ENCODE measurements at regions not wholly inside any gene's neighbourhood (a gene's known extent, or its start where the extent isn't known, plus 50 kb on each side); places are given as distances from the start of the nearest gene placed in this dataset.

DNA sequence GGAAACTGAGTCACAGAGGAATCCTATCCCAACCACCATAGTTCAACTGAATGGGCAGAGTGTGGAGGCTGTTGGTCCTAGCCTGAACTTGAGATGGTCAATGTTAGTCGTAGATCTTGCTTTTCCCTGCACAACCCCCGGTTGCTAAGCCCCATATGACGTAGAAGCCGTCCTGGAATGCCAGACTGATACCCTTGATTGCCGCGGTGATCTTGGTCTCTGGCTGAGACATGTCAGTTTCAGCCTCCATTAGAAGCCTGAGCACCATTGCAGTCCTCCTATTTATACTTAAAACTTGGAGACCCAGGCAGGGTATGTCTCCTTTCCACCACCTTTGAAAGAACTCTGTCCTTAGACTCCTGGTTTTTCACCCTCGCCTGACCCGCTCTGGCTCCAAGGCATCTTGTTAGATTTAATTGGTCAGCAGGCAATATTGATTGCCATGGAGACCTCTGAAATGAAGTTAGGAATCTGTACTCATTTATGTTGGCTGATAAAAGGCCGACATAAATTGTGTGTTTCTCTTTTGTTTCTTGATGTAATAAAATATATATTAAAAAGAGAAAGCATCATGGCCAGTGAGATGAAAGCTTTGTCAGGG, 53.4 kb downstream of the RPLP1 start:
- intact Hi-C loops (cut with micrococcal nuclease; ENCODE audit: unreplicated experiment): no loop called here
- Histone ChIP-seq H3K9me2 (ENCODE audit: insufficient read depth) (no peaks in the 10 kb centered on the region), H3F3A (ENCODE audit: insufficient read depth, low read depth) (no peaks in the 10 kb centered on the region), H4K20me1 (ENCODE audit: insufficient read depth) (no peaks in the 10 kb centered on the region), H3K9me3 (ENCODE audit: insufficient read depth, low read depth) (no peaks in the 10 kb centered on the region), H3K4me1 (replicated peaks; ENCODE audit: insufficient read depth) (no peaks in the 10 kb centered on the region), H3K27ac (no peak overlapping the region), H3K4me2 (no peak overlapping the region), H2AFZ (no peak overlapping the region), H3K36me3 (ENCODE audit: low read depth) (no peaks in the 10 kb centered on the region), H3K79me2 (ENCODE audit: low read depth) (no peaks in the 10 kb centered on the region), H3K4me3 (no peak overlapping the region), H3K27me3 (ENCODE audit: insufficient read depth, low read depth) (no peaks in the 10 kb centered on the region)
- no peak for TF ChIP-seq EZH2 (IDR thresholded peaks at IDR 0.05; ENCODE audit: low read depth)
- TF ChIP-seq, protein P1, sequence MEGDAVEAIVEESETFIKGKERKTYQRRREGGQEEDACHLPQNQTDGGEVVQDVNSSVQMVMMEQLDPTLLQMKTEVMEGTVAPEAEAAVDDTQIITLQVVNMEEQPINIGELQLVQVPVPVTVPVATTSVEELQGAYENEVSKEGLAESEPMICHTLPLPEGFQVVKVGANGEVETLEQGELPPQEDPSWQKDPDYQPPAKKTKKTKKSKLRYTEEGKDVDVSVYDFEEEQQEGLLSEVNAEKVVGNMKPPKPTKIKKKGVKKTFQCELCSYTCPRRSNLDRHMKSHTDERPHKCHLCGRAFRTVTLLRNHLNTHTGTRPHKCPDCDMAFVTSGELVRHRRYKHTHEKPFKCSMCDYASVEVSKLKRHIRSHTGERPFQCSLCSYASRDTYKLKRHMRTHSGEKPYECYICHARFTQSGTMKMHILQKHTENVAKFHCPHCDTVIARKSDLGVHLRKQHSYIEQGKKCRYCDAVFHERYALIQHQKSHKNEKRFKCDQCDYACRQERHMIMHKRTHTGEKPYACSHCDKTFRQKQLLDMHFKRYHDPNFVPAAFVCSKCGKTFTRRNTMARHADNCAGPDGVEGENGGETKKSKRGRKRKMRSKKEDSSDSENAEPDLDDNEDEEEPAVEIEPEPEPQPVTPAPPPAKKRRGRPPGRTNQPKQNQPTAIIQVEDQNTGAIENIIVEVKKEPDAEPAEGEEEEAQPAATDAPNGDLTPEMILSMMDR (conservative IDR thresholded peaks at IDR 0.05): no peak
- no peak for DNase-seq
- ChIA-PET CTCF (no interaction called here), POLR2A (ENCODE audit: unreplicated experiment) (no interaction called here)
- BruUV-seq (replicated peaks): no TSS peak

DNA sequence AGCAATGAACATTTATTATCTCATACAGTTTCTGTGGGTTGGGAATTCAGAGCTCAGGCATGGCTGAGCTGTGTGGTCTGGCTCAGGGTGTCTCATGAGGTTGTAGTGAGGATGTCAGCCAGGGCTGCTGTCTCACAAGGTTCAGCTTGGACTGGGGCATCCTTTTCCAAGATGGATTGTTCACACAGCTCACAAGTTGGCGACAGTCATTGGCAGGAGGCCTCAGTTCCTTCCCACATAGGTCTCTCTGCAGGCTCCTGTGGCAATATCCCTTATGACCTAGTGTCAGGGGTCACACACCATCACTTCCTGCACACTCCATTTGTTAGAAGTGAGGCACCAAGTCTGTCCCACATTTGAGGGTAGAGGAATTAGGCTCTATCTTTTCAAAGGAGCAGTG, 56.0 kb downstream of the RPLP1 start:
- Histone ChIP-seq H2AFZ (no peak overlapping the region), H3K9me2 (ENCODE audit: insufficient read depth) (no peaks in the 10 kb centered on the region), H3K9me3 (ENCODE audit: insufficient read depth, low read depth) (no peaks in the 10 kb centered on the region), H3K27me3 (ENCODE audit: insufficient read depth, low read depth) (no peaks in the 10 kb centered on the region), H3K36me3 (ENCODE audit: low read depth) (no peaks in the 10 kb centered on the region), H3K79me2 (ENCODE audit: low read depth) (no peaks in the 10 kb centered on the region), H3F3A (ENCODE audit: insufficient read depth, low read depth) (no peaks in the 10 kb centered on the region), H3K4me1 (replicated peaks; ENCODE audit: insufficient read depth) (no peaks in the 10 kb centered on the region), H4K20me1 (ENCODE audit: insufficient read depth) (no peaks in the 10 kb centered on the region), H3K27ac (no peak overlapping the region), H3K4me3 (no peak overlapping the region), H3K4me2 (no peak overlapping the region)
- no peak for DNase-seq
- intact Hi-C loops (cut with micrococcal nuclease; ENCODE audit: unreplicated experiment): no loop called here
- no TSS peak for BruUV-seq (replicated peaks)
- TF ChIP-seq, protein P1 (conservative IDR thresholded peaks at IDR 0.05): no peak
- no peak for TF ChIP-seq EZH2 (IDR thresholded peaks at IDR 0.05; ENCODE audit: low read depth)
- POLR2A ChIA-PET (ENCODE audit: unreplicated experiment): no interaction called here
- CTCF ChIA-PET: no interaction called here

DNA sequence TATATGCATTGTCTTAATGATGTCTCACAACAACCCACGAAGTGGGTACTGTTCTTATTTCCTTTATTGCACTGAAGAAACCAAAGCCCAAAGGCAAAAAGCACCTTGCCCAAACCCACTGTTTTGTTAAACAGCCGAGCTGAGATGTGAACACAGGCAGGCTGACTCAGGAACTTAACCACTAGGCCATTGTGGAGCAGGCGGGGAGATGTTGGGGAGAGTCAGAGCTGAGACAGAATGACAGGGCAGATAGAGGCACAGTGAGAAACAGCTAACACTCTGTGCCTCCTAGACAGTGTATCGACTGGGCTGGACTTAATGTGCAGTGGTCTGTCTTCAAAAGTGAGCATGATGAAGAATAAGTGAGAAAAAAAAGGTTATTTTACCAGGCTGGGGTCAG, 56.5 kb downstream of the RPLP1 start:
- Histone ChIP-seq H2AFZ (no peak overlapping the region), H3K27me3 (ENCODE audit: insufficient read depth, low read depth) (no peaks in the 10 kb centered on the region), H3K9me3 (ENCODE audit: insufficient read depth, low read depth) (no peaks in the 10 kb centered on the region), H3K4me1 (replicated peaks; ENCODE audit: insufficient read depth) (no peaks in the 10 kb centered on the region), H3K4me2 (no peak overlapping the region), H3K79me2 (ENCODE audit: low read depth) (no peaks in the 10 kb centered on the region), H4K20me1 (ENCODE audit: insufficient read depth) (no peaks in the 10 kb centered on the region), H3K36me3 (ENCODE audit: low read depth) (no peaks in the 10 kb centered on the region), H3F3A (ENCODE audit: insufficient read depth, low read depth) (no peaks in the 10 kb centered on the region), H3K9me2 (ENCODE audit: insufficient read depth) (no peaks in the 10 kb centered on the region), H3K4me3 (no peak overlapping the region), H3K27ac (no peak overlapping the region)
- TF ChIP-seq EZH2 (IDR thresholded peaks at IDR 0.05; ENCODE audit: low read depth): no peak
- TF ChIP-seq, protein P1 (conservative IDR thresholded peaks at IDR 0.05): no peak
- POLR2A ChIA-PET (ENCODE audit: unreplicated experiment): no interaction called here
- CTCF ChIA-PET: no interaction called here
- no TSS peak for BruUV-seq (replicated peaks)
- intact Hi-C loops (cut with micrococcal nuclease; ENCODE audit: unreplicated experiment): no loop called here
- DNase-seq: no peak

Measured in PC-9 (cell line).